ENCODE measurements at regions not wholly inside any gene's neighbourhood (a gene's known extent, or its start where the extent isn't known, plus 50 kb on each side); places are given as distances from the start of the nearest gene placed in this dataset.

DNA sequence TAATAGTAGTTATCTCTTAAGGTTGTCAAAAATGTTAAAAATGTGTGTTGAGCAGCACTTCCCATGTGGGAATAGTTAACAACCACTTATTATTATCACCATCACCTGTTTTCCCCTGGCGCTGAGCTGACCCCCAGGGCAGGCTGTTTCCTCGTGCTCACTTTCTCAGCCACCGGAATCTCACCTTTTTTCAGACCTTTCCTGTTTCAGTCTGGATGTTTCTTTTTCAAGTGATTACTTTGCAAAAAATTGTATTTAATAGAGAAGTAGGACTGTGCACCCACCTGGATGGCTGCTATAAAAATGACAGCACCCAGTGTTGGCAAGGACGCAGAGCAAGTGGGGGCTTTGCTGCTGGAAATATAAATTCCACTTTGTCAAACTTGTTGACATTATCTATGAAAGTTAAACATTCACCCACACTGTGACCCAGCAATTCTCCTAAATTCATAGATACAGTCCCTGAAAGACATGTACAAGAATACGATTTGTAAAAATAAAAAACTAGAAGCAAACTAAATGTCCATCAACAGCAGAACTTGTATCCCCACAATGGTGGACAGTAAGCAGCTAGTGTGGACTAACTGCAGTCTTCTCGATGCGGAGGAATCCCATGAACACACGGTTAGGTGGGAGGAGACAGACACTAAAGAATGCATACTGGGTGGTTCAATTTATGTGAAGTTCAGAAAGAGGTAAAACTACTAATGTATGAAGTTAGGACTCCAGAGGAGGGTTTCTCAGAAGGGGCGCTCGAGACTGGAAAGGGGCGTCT, 66.5 kb downstream of the SOWAHC start:
- H3K9me3 ChIP-seq (ENCODE audit: insufficient read depth, low read depth, low read length): no peaks in the 10 kb centered on the region
- no peak overlapping the region for H3K9ac ChIP-seq (ENCODE audit: low read depth, low read length, poor library complexity, severe bottlenecking)
- H3K4me3 ChIP-seq (ENCODE audit: low read length, poor library complexity, severe bottlenecking): no peak overlapping the region
- no peak overlapping the region for H2AFZ ChIP-seq (ENCODE audit: low read length)
- H3K4me2 ChIP-seq (ENCODE audit: low read depth, low read length, poor library complexity, severe bottlenecking): no peak overlapping the region
- H3F3A ChIP-seq (ENCODE audit: low read depth): no peaks in the 10 kb centered on the region
- H3K4me1 ChIP-seq (ENCODE audit: insufficient read depth, low read length, poor library complexity, severe bottlenecking): no peaks in the 10 kb centered on the region
- no peak for TF ChIP-seq CTCF (conservative IDR thresholded peaks at IDR 0.05; ENCODE audit: low read length)
- no peak for TF ChIP-seq EZH2phosphoT487 (IDR thresholded peaks at IDR 0.05; ENCODE audit: borderline replicate concordance)
- H4K20me1 ChIP-seq (ENCODE audit: insufficient read depth, low read length, poor library complexity, severe bottlenecking): no peaks in the 10 kb centered on the region
- no peaks in the 10 kb centered on the region for H3K9me2 ChIP-seq (replicated peaks; ENCODE audit: low read depth, low read length)
- H3K79me2 ChIP-seq (ENCODE audit: insufficient read depth, low read length): no peaks in the 10 kb centered on the region
- no peaks in the 10 kb centered on the region for H3K36me3 ChIP-seq (ENCODE audit: insufficient read depth, low read length)
- H3K27me3 ChIP-seq (ENCODE audit: insufficient read depth, low read length, poor library complexity, severe bottlenecking): no peaks in the 10 kb centered on the region

GRCh38 chr2:109681633-109682380, 67.6 kb downstream of the SOWAHC start:
- H3K9me3 ChIP-seq (ENCODE audit: insufficient read depth, low read depth, low read length): no peaks in the 10 kb centered on the region
- H2AFZ ChIP-seq (ENCODE audit: low read length): no peak overlapping the region
- TF ChIP-seq EZH2phosphoT487 (IDR thresholded peaks at IDR 0.05; ENCODE audit: borderline replicate concordance) (no peak), CTCF (conservative IDR thresholded peaks at IDR 0.05; ENCODE audit: low read length) (no peak)
- no peaks in the 10 kb centered on the region for H3K9me2 ChIP-seq (replicated peaks; ENCODE audit: low read depth, low read length)
- H3K4me3 ChIP-seq (ENCODE audit: low read length, poor library complexity, severe bottlenecking): no peak overlapping the region
- no peak overlapping the region for H3K9ac ChIP-seq (ENCODE audit: low read depth, low read length, poor library complexity, severe bottlenecking)
- H4K20me1 ChIP-seq (ENCODE audit: insufficient read depth, low read length, poor library complexity, severe bottlenecking): no peaks in the 10 kb centered on the region
- H3K27me3 ChIP-seq (ENCODE audit: insufficient read depth, low read length, poor library complexity, severe bottlenecking): no peaks in the 10 kb centered on the region
- H3F3A ChIP-seq (ENCODE audit: low read depth): no peaks in the 10 kb centered on the region
- H3K79me2 ChIP-seq (ENCODE audit: insufficient read depth, low read length): no peaks in the 10 kb centered on the region
- no peak overlapping the region for H3K4me2 ChIP-seq (ENCODE audit: low read depth, low read length, poor library complexity, severe bottlenecking)
- no peaks in the 10 kb centered on the region for H3K4me1 ChIP-seq (ENCODE audit: insufficient read depth, low read length, poor library complexity, severe bottlenecking)
- no peaks in the 10 kb centered on the region for H3K36me3 ChIP-seq (ENCODE audit: insufficient read depth, low read length)

DNA sequence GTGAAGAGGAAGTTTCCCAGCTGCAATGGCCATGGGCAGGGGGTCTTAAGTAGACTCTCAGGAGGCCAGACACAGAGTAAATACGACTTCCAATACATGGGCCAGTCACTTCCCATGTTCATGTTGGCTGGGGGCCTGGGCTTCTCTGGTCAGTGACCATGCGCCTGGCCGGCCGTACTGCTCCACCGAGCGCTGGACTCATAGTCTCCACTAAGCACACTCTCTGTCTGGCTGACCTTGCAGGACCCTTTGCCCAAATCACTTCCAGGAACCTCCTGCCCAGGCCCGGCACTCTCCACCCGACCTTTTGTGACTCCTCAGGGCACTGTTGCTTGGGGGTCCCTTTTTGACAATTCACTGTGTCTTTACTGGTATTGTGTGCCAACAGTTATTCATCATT, 69.3 kb downstream of the SOWAHC start:
- H3K4me2 ChIP-seq (ENCODE audit: low read depth, low read length, poor library complexity, severe bottlenecking): no peak overlapping the region
- no peaks in the 10 kb centered on the region for H3K4me1 ChIP-seq (ENCODE audit: insufficient read depth, low read length, poor library complexity, severe bottlenecking)
- no peaks in the 10 kb centered on the region for H3F3A ChIP-seq (ENCODE audit: low read depth)
- H3K9me3 ChIP-seq (ENCODE audit: insufficient read depth, low read depth, low read length): no peaks in the 10 kb centered on the region
- no peak overlapping the region for H2AFZ ChIP-seq (ENCODE audit: low read length)
- no peak for TF ChIP-seq EZH2phosphoT487 (IDR thresholded peaks at IDR 0.05; ENCODE audit: borderline replicate concordance)
- TF ChIP-seq CTCF (conservative IDR thresholded peaks at IDR 0.05; ENCODE audit: low read length): no peak
- no peaks in the 10 kb centered on the region for H3K27me3 ChIP-seq (ENCODE audit: insufficient read depth, low read length, poor library complexity, severe bottlenecking)
- no peak overlapping the region for H3K4me3 ChIP-seq (ENCODE audit: low read length, poor library complexity, severe bottlenecking)
- H3K9ac ChIP-seq (ENCODE audit: low read depth, low read length, poor library complexity, severe bottlenecking): no peak overlapping the region
- H3K36me3 ChIP-seq (ENCODE audit: insufficient read depth, low read length): no peaks in the 10 kb centered on the region
- H4K20me1 ChIP-seq (ENCODE audit: insufficient read depth, low read length, poor library complexity, severe bottlenecking): no peaks in the 10 kb centered on the region
- no peaks in the 10 kb centered on the region for H3K9me2 ChIP-seq (replicated peaks; ENCODE audit: low read depth, low read length)
- H3K79me2 ChIP-seq (ENCODE audit: insufficient read depth, low read length): no peaks in the 10 kb centered on the region

All from Loucy (cell line).